ENCODE measurements at regions not wholly inside any gene's neighbourhood (a gene's known extent, or its start where the extent isn't known, plus 50 kb on each side); places are given as distances from the start of the nearest gene placed in this dataset.

GRCh38 chr3:194939949-194940770 is 254.5 kb downstream of the FAM43A start:
- TF ChIP-seq ARNT (IDR thresholded peaks at IDR 0.05) (no peak), ZNF384 (IDR thresholded peaks at IDR 0.05) (no peak), BHLHE40 (IDR thresholded peaks at IDR 0.05; ENCODE audit: borderline replicate concordance) (no peak), FOXA1 (IDR thresholded peaks at IDR 0.05) (no peak), CTBP1 (IDR thresholded peaks at IDR 0.05; ENCODE audit: borderline replicate concordance) (no peak), L3MBTL2 (conservative IDR thresholded peaks at IDR 0.05) (no peak), FOXM1 (IDR thresholded peaks at IDR 0.05; ENCODE audit: borderline replicate concordance) (no peak), ELF4 (IDR thresholded peaks at IDR 0.05) (no peak), HDGF (IDR thresholded peaks at IDR 0.05; ENCODE audit: borderline replicate concordance) (no peak), NFRKB (IDR thresholded peaks at IDR 0.05) (no peak), FOXK2 (IDR thresholded peaks at IDR 0.05) (no peak), PKNOX1 (IDR thresholded peaks at IDR 0.05) (no peak), TARDBP (IDR thresholded peaks at IDR 0.05) (no peak), SP1 (IDR thresholded peaks at IDR 0.05) (no peak), LEF1 (IDR thresholded peaks at IDR 0.05; ENCODE audit: borderline replicate concordance) (no peak), SUZ12 (IDR thresholded peaks at IDR 0.05) (no peak)
- DNase-seq (ENCODE audit: extremely low spot score) = no peak
- POLR2A ChIA-PET = no interaction called here
- CTCF ChIA-PET = no interaction called here

GRCh38 chr3:194941360-194941955 is 255.8 kb downstream of the FAM43A start:
- CTCF ChIA-PET = no interaction called here
- TF ChIP-seq CTBP1 (IDR thresholded peaks at IDR 0.05; ENCODE audit: borderline replicate concordance) = no peak
- TF ChIP-seq BHLHE40 (IDR thresholded peaks at IDR 0.05; ENCODE audit: borderline replicate concordance) = no peak
- no peak for TF ChIP-seq NFRKB (IDR thresholded peaks at IDR 0.05)
- TF ChIP-seq L3MBTL2 (conservative IDR thresholded peaks at IDR 0.05) = no peak
- no peak for TF ChIP-seq ZNF384 (IDR thresholded peaks at IDR 0.05)
- TF ChIP-seq FOXM1 (IDR thresholded peaks at IDR 0.05; ENCODE audit: borderline replicate concordance) = no peak
- no peak for TF ChIP-seq ARNT (IDR thresholded peaks at IDR 0.05)
- no peak for TF ChIP-seq PKNOX1 (IDR thresholded peaks at IDR 0.05)
- no peak for TF ChIP-seq LEF1 (IDR thresholded peaks at IDR 0.05; ENCODE audit: borderline replicate concordance)
- DNase-seq (ENCODE audit: extremely low spot score) = no peak
- POLR2A ChIA-PET = interaction anchor here (1.2 kb wide), 1 partner anchor 11 kb away, joined by 3 read pairs; no protein-coding TSS in a partner anchor

- ChIA-PET POLR2A (interaction anchor here (1.2 kb wide), 1 partner anchor 11 kb away, joined by 3 read pairs; no protein-coding TSS in a partner anchor), CTCF (no interaction called here)
- TF ChIP-seq SP1 (IDR thresholded peaks at IDR 0.05) = no peak
- no peak for TF ChIP-seq ZNF384 (IDR thresholded peaks at IDR 0.05)
- no peak for TF ChIP-seq PKNOX1 (IDR thresholded peaks at IDR 0.05)
- no peak for TF ChIP-seq ARNT (IDR thresholded peaks at IDR 0.05)
- TF ChIP-seq TARDBP (IDR thresholded peaks at IDR 0.05) = no peak
- TF ChIP-seq FOXM1 (IDR thresholded peaks at IDR 0.05; ENCODE audit: borderline replicate concordance) = no peak
- TF ChIP-seq LEF1 (IDR thresholded peaks at IDR 0.05; ENCODE audit: borderline replicate concordance) = no peak
- no peak for TF ChIP-seq FOXK2 (IDR thresholded peaks at IDR 0.05)
- no peak for TF ChIP-seq NFRKB (IDR thresholded peaks at IDR 0.05)
- no peak for TF ChIP-seq L3MBTL2 (conservative IDR thresholded peaks at IDR 0.05)
- TF ChIP-seq BHLHE40 (IDR thresholded peaks at IDR 0.05; ENCODE audit: borderline replicate concordance) = no peak
- TF ChIP-seq SUZ12 (IDR thresholded peaks at IDR 0.05) = no peak
- TF ChIP-seq CTBP1 (IDR thresholded peaks at IDR 0.05; ENCODE audit: borderline replicate concordance) = no peak
- DNase-seq (ENCODE audit: extremely low spot score) = no peak
Measured at GRCh38 chr3:194941956-194942511, 256.4 kb downstream of the FAM43A start.

- POLR2A ChIA-PET = no interaction called here
- CTCF ChIA-PET = no interaction called here
- DNase-seq (ENCODE audit: extremely low spot score) = no peak
- TF ChIP-seq CTBP1 (IDR thresholded peaks at IDR 0.05; ENCODE audit: borderline replicate concordance) (no peak), BHLHE40 (IDR thresholded peaks at IDR 0.05; ENCODE audit: borderline replicate concordance) (no peak), SP1 (IDR thresholded peaks at IDR 0.05) (no peak), HDGF (IDR thresholded peaks at IDR 0.05; ENCODE audit: borderline replicate concordance) (no peak), NFRKB (IDR thresholded peaks at IDR 0.05) (no peak), FOXM1 (IDR thresholded peaks at IDR 0.05; ENCODE audit: borderline replicate concordance) (no peak)
Measured at GRCh38 chr3:194944526-194944925, 258.8 kb downstream of the FAM43A start.

- POLR2A ChIA-PET = no interaction called here
- CTCF ChIA-PET = interaction anchor here (0.7 kb wide), 1 partner anchor 612 kb away, joined by 3 read pairs; no protein-coding TSS in a partner anchor
- TF ChIP-seq SUZ12 (IDR thresholded peaks at IDR 0.05) = no peak
- no peak for DNase-seq (ENCODE audit: extremely low spot score)
Measured at GRCh38 chr3:194945508-194945907, 259.8 kb downstream of the FAM43A start.

GRCh38 chr3:194946091-194946490 is 260.4 kb downstream of the FAM43A start:
- ChIA-PET CTCF (interaction anchor here (0.6 to 0.7 kb wide), 2 partner anchors 613 kb away, joined by 3 read pairs; no protein-coding TSS in a partner anchor), POLR2A (no interaction called here)
- no peak for DNase-seq (ENCODE audit: extremely low spot score)
- TF ChIP-seq SUZ12 (IDR thresholded peaks at IDR 0.05) (no peak), NFRKB (IDR thresholded peaks at IDR 0.05) (no peak), FOXM1 (IDR thresholded peaks at IDR 0.05; ENCODE audit: borderline replicate concordance) (no peak), PKNOX1 (IDR thresholded peaks at IDR 0.05) (no peak), ARNT (IDR thresholded peaks at IDR 0.05) (no peak), LEF1 (IDR thresholded peaks at IDR 0.05; ENCODE audit: borderline replicate concordance) (no peak), CTBP1 (IDR thresholded peaks at IDR 0.05; ENCODE audit: borderline replicate concordance) (no peak), L3MBTL2 (conservative IDR thresholded peaks at IDR 0.05) (no peak), SP1 (IDR thresholded peaks at IDR 0.05) (no peak), ZNF384 (IDR thresholded peaks at IDR 0.05) (no peak), BHLHE40 (IDR thresholded peaks at IDR 0.05; ENCODE audit: borderline replicate concordance) (no peak), FOXK2 (IDR thresholded peaks at IDR 0.05) (no peak), HDGF (IDR thresholded peaks at IDR 0.05; ENCODE audit: borderline replicate concordance) (no peak), TARDBP (IDR thresholded peaks at IDR 0.05) (no peak), FOXA1 (IDR thresholded peaks at IDR 0.05) (no peak)
